HG02610 (cell line): ENCODE measurements at regions not wholly inside any gene's neighbourhood (a gene's known extent, or its start where the extent isn't known, plus 50 kb on each side); places are given as distances from the start of the nearest gene placed in this dataset.

ENCODE experiments used
- ATAC-seq: cut with Tn5 transposase; IDR thresholded peaks from one replicate; pipeline ENCODE4 v1.9.1; 2021; ENCODE audit warnings: mild to moderate bottlenecking, moderate library complexity; ENCODE audit not compliant: unreplicated experiment

DNA sequence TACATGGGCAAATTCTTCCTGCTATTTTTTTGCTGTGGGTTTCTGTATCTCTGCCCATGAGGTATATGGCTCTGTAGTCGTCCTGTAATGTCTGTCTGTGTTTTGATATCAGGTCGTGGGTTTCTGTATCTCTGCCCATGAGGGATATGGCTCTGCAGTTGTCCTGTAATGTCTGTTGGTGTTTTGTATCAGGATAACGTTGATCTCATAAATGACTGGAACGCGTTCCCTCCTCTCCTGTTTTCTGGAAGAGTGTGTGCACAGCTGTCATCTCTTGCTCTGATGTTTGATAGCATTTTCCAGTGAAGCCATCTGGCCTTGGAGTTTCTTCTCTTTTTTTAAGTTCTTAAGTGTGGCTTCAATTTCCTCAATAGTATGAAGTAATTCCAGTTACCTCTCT, 57.2 kb downstream of the SOX1 start:
- no peak for ATAC-seq

DNA sequence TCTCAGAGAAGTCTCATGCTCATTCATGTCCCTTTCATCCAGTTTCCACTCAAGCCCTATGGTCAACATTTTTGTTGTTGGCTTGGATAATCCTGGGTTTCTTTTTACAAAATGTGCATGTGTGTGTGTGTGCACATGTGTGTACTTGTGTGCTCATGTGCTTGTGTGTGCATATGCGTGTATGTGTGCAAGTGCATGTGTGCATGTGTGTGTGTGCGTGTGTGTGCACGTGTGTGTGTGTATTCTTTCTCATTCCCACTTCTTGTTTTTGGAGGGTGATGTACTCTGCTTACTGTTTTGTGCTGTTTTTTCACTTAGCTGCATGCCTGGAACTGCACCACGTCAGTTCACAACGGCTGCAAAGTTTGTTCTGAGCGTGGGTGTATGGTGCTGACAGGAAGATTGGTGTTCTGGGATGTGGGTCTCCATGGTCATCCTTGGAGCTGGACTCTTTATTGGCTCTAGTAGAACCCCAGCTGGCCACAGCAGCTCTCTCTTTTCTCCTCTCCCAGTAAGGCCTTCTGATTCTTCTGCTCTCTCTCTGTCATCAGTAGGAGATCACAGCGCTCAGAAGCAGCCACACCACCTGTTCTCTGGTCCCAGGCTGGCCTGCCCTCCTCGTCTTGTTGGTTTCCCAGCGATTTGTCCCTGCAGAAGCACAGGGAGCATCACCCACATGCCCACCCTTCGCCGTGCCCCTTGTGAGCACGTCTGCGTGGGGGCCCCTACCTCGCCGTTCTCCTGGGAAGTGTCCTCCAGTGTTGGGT, 60.8 kb downstream of the SOX1 start:
- no peak for ATAC-seq

DNA sequence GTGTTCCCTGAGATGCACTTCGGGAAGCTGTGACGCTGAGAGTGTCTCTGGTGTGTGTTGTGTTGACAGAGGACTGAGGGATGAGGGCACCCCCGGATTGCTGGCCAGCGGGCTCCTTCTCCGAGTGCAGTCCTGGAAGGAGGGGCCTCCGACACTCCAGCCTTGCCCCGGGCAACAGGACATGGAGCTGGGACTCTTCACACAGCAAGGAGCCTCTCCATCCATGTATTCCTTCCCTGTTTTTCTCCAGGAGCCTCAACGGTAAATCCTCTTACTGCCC, 61.3 kb downstream of the SOX1 start:
- ATAC-seq = no peak

DNA sequence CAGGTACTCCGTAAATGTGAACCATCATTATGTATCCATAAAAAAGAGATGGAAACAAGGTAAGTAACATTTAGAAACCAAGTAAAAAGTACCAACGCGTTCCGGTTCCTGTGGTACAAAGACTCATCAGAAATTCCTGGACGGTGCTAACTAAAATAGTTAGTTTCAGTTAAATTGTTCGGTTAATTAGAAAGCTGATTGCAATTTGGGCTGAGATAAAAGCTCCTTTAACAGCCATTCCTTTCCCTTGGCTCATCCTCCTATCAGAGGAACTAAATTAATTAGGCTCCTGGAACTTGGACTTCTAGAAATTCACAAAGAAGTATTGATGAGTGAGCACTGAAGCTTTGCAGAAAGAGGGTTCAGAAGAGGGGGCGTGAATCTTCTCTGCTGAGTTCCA, 63.5 kb downstream of the SOX1 start:
- ATAC-seq = no peak

DNA sequence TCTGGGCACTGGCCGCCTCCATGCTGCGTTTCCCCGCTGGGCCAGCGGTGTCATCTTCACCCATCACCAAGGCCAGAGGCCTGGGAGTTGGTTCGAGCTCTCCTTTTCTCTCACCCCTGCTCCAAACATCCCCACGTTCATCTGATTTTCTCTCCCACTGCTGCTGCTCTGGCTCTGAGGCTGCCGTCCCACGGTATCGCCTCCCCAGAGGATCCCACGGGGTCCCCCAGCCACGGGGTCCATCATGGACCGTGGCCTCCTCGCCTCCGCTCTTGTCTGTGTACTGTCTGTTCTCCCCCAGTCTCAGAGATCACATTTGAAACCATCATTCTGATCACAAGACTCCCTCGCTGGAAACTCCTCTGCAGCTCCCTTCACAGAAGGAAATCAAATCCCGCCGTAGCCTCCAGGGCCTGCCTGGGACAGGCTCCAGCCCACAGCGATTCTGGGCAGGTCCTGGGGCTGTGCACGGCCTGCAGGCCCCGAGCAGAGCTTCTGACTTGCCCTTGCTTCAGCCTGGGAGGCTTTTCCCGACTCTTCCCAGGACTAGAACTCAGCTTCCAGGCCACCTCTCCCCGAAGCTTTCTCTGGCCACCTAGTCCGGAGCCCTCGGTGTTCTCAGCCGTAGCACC, 64.2 kb downstream of the SOX1 start:
- ATAC-seq = no peak

DNA sequence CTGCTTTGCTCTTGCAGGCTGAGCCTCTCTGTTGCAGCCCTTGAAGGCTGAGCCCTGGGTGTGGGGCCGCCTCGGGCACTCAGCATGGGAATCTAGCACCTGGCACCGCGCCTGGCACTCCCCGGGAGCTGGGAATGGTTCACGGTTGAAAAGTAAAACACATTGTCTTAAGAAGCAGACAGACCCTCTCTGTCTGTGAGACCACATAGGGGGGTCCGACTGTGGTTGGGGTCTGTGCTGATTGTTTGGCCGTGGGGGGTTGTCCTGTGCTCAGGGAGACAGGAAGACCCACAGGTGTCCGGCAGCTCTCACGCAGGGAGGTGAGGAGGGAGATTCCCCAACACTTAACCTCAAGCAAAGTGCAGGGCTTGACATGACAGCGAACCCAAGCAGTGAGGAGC, 64.8 kb downstream of the SOX1 start:
- ATAC-seq = no peak

DNA sequence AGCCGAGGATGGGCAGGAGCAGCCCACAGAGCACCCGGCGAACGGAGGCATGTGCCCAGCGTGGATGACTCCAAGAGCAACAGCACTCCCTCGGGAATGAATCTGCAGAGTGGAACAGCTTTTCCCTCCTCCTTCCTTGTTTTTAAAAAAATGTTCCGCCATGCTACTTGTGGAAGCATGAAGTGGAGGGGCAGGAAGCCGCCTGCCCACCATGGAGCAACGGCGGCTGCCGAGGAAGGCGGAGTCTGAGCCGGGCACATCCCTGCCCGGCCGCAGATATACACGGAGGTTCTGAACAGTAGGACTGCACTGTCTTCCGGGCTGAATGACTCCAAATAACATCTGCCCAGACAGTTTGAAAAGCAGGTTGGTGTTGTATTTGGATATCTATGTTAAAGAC, 65.2 kb downstream of the SOX1 start:
- no peak for ATAC-seq

DNA sequence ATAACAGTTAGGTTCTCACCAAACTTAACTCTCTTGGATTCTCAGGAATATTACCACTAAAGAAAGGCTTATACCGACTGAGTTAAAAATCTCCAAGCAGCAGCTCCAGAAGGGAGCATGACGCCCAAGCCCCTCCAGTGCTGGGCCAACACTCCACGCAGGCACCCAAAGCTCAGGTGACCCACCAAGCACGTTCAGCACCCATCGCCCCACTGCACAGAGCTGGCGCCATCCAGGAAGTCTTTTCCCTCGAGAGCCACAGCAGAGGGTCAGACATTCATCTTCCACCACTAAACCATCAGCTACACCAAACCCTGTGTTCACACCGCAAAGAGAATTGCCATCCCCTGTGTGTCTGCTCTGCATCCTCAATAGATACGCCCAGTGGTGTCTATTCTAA, 65.7 kb downstream of the SOX1 start:
- ATAC-seq = no peak

DNA sequence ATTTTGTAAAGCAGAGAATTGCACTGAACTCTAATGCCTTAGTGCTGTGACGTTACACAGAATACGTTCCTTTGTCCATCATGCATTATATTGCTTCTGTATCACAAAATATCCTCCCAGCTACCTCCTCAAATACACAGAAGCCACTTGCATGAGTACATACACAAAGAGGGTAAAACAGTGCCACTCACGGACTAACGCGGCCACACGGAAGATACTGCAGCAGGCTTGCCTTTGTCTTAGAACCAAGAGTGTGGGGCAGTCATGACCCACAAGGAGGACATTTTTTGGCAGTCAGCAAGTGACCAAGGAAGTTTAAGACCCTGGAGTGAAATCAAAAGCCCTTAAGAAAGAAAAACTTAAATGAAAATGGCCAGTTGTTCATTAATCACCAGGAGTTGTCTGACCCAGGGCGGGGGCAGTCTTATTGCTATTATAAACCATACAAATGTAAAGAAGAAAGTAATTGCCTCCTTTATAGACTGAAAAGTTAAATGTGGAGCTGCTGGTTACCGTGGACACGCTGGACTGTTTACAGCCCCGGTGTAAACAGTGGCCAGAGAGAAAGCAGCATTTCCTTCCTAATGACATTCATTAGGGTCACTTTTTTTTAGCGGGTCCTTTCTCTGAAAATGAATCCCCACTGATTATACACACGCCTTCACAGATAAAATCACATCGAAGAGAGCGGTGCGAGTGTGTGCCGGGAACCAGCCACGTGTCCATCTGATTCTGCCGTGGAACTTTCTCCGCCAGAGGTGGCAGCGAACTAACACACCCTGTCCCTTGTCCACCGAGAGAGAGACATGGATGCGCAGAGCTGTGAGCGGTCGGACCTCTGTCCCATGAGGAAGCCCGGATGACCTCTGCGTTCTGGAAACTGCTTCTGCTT, 66.8 kb downstream of the SOX1 start:
- ATAC-seq = no peak

DNA sequence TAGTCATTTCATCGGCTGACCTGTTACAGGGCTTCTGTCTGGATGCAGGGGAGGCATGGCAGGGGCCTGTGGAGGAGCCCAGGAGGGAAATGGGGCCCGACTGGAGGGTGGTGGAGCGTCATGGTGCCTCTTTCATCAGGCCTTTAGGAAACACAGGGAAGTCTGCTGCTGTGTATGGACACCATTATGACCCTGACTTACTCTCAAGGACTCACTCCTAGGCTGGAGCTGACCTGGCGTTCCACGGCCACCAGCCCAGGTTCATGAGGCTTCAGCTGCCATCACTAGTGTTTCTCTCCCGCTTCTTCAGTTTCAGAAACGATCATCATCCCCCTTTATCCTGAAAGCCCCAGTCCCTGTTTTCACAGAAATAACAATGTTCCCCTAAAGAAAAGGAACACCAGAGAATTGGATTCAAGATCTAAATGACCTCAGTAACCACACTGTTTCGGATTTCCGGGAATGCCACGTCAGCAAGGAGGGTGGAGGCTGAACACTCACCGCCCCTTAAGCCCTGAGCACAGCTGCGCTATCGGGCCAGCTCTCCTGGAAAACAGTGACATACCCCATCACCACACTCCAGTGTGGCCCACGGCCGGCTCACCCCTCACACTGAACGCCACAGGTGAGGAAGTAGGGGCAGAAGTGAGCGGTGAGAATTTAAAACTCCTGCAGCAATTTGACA, 67.6 kb downstream of the SOX1 start:
- no peak for ATAC-seq

DNA sequence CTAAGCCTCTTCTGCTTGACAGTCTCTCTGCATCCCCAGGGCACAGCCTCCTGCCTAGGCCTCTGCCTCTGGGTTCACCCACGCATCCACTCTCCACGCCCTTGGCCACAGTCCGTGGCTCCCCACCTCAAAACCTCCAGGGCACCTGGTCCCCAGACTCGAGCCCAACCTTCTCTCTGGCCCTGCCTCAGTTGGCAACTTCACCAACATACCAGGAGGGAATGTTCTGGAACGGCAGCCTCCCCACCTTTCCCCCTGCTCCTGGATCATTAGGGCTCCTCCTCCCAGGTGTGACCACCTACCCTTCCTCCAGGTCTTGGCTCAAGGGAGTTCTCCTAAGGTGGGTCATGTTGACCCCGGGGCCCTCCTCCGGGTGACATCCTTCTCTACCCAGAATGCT, 69.1 kb downstream of the SOX1 start:
- no peak for ATAC-seq

DNA sequence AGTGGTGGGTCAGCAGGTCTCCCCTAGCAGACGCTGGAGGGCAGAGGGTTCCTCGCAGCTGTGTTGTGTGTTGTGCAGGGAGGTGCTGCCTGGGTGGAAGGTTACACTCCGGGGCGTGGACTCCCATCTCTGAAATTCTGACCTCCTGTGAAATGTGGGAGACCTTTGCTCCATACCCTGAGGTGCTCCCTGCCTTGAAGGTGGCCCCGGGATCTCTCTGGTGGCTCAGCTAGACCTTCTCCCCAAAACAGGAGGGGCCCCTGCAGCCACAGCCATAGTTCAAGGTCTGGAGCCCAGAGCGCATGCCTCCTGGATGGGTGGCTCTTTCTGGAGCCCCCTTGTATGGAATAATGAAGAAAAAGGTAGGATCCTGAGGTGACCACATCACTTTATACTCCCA, 70.2 kb downstream of the SOX1 start:
- ATAC-seq = no peak

DNA sequence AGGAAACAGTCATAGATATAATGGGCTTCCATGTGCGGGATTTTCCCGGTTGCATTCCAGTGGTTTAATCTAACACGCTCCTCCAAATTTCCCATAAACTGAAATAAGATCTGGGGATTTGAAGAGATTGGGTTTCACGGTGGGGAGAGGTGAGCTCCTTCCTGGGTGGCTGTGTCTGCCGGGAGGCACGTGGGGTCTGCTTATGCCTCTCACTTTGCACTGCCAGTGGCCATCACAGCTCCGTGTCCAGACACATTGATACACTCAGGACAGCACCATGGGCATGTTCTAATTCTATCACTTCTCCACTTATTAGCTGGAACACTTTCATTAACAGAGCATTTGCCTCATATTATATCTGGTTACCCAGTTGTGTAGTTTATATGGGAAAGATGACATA, 73.4 kb downstream of the SOX1 start:
- ATAC-seq = no peak

DNA sequence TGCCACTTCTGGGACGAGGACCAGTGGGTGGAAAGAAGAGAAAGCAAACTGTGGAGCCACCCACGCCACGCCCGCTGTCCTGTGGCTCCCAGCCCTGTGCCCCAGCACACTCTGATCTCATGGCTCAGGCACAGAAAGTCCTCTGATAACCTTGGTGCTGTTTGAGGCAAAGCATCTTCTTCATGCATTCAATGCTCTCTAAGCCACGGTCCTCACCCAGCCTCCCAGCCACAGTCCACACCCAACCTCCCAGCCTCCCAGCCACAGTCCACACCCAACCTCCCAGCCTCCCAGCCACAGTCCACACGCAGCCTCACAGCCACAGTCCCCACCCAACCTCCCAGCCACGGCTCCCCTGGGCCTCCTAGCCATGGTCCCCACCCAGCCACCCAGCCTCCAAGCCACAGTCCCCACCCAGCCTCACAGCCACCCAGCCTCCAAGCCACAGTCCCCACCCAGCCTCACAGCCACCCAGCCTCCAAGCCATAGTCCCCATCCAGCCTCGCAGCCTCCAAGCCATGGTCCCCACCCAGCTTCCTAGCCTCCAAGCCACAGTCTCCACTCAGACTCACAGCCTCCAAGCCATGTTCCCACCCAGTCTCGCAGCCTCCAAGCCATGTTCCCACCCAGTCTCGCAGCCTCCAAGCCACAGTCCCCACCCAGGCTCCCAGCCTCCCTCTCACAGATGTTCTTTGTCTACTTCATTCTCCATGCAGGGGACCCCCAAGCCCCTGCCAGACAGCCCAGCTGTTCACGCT, 74.9 kb downstream of the SOX1 start:
- ATAC-seq = no peak

DNA sequence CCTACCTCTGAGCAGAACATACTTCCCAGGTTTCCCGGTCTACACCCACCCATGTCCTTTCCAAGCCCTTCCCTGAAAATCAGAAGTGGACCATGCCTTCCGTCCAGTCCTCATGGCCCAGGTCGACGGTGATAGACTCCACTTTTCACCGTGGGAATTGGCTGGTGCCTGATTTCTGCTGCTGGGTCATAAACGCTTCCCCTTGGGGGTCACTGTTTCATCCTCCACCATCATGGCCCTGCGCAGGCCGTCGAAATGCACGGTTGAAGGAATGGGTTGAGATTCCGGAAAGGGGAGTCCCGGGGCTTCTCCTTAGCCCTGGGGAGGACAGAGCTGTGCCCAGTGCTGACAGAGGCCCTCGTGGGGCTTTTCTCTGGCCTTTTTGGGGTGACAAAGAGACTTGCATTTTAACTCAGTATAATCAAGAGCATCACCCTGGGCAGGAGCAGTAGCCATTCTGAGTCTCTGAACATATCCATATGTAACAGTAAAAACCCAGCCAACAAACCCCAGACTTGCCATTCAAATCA, 75.5 kb downstream of the SOX1 start:
- ATAC-seq = no peak

DNA sequence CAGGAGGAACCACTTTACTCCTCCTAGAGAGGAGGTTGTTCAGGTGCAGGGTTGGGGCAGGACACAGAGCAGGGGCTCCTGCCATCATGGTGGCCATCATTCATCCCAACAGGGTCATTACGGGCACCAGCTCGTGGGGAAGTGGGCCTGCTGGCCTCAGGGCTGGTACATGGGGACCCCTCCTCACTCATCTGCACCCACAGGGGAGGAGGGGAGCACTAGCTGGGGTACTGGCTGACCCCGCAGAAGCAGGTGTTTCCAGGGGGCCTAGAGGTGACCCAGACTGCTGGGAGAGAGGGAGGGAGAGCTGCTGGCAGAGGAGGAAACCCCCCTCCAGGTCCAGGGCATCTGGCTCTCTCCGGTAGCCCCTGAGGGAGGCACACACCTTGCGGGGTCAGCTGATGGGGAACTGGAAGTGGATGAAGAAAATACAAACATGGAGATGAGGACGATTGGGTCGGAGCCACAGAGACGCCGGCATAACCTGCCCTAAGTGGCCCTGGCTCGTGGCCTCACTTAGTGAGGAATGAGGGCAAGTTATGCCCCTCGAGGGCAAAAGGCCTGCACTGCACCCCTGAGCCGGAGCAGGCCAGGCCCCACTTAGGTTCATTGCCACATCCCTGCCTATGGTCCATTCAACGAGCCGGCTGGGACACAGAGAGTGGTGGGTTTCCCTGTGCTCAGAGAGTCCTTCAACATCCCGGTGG, 76.2 kb downstream of the SOX1 start:
- no peak for ATAC-seq

DNA sequence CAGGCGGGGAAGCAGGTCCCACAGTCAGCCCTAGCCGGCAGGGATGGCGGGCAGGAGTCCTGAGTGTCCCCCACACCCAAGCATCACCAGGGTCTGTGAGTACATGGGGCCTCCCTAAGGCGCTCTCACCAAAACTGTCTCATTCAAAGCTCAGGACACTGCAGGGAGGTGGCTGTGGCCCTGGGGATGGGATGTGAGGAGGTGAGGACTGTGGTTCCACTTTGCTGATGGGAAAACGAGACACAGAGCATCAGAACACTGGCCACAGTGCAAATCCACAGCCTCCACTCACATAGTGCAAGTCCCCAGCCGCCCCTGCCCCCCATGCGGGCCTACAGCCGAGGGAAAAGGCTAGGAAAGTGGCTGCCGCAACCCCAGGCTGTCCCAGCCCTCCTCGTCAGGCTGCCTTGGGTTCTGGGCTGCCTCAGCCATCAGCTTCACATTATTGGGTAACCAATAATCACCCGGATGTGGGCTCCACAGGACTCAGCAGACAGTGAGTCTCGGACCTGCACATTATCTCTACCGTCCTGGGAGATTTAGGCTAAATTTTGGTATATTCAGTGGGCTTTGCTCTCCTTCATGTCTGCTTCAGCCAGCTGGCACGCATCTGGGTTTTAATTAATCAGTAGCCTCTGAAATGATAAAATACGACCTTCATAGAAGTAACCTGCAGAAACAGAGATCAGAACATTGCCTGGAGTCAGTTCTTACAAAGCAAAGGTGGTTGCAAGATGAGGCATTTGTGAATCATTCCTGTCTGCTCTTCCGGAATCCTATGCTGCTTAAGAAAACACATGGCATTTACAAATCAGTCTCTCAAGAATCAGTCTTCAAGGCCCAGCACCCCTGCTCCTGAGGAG, 77.0 kb downstream of the SOX1 start:
- ATAC-seq = no peak

DNA sequence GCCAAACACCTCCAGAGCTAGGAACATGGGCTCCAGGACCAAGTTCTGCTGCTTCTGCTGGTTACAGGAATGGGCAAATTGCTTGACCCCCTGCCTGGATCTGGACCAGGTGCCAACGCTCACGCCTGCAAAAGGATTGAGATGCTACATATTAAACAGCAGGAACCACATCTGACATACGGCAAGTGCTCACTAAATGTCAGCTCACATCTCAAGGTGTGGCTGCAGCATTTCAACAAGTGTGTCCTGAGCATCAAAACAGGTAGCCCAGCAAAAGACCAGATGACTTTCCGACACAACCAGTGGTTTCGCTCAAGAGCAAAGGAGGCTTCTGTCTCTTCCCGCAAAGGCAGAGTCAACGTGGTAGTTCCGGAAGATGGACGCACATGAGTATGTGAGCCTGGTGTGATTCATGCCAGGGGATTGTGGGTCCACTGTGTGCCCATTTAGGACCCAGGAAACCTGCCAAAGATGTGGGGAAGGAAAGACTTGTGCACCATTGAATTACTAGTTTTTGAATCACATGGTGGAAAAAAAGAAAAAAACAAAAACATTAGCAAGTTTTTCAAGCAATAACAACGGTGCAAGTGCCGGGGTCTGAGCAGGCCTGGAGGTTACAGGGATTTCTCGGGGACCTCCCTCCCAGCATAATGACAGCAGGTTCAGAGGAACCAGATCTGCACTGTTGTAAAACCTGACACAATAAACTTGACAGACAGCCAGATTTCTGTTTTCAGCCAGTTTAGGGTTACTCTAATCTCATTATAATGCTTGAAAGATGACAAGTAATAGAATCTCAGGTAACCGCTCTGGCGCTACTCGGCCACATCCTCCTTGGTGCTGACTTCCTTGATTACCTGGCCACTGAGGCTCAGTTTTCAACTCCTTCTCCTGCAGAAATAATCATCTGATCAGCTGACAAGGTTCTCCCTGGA, 77.9 kb downstream of the SOX1 start:
- no peak for ATAC-seq
